HG03565 (cell line): ENCODE measurements at regions not wholly inside any gene's neighbourhood (a gene's known extent, or its start where the extent isn't known, plus 50 kb on each side); places are given as distances from the start of the nearest gene placed in this dataset.

Experiments
- ATAC-seq: cut with Tn5 transposase; IDR thresholded peaks from one replicate; pipeline ENCODE4 v1.9.1; 2021; ENCODE audit warnings: mild to moderate bottlenecking, moderate library complexity; ENCODE audit not compliant: unreplicated experiment

- ATAC-seq = no peak
Observed at GRCh38 chr1:58908561-58909560, 125.0 kb upstream of the JUN start.

- no peak for ATAC-seq
Observed at GRCh38 chr1:58909914-58910681, 126.3 kb upstream of the JUN start.

- no peak for ATAC-seq
Observed at GRCh38 chr1:58911841-58912499, 128.1 kb upstream of the JUN start.

GRCh38 chr1:58914925-58915324, 131.1 kb upstream of the JUN start:
- ATAC-seq = no peak

GRCh38 chr1:58917436-58917835, 133.6 kb upstream of the JUN start:
- ATAC-seq = no peak

GRCh38 chr1:58919226-58919958, 135.5 kb upstream of the JUN start:
- no peak for ATAC-seq

GRCh38 chr1:58919959-58920321, 136.1 kb upstream of the JUN start:
- no peak for ATAC-seq

- no peak for ATAC-seq
Observed at GRCh38 chr1:58921342-58921741, 137.5 kb upstream of the JUN start.

- ATAC-seq = no peak
Observed at GRCh38 chr1:58921751-58922150, 137.9 kb upstream of the JUN start.

GRCh38 chr1:58922302-58923089, 138.6 kb upstream of the JUN start:
- peak; percentile 93 for ATAC-seq

GRCh38 chr1:58923090-58923470, 139.2 kb upstream of the JUN start:
- no peak for ATAC-seq

GRCh38 chr1:58924016-58924565, 140.2 kb upstream of the JUN start:
- no peak for ATAC-seq

GRCh38 chr1:58924821-58925220, 141.0 kb upstream of the JUN start:
- no peak for ATAC-seq

GRCh38 chr1:58925247-58925646, 141.4 kb upstream of the JUN start:
- no peak for ATAC-seq

GRCh38 chr1:58926152-58926551, 142.3 kb upstream of the JUN start:
- ATAC-seq = no peak

GRCh38 chr1:58927041-58927721, 143.3 kb upstream of the JUN start:
- ATAC-seq = no peak

- ATAC-seq = no peak
Observed at GRCh38 chr1:58927722-58928085, 143.9 kb upstream of the JUN start.

- no peak for ATAC-seq
Observed at GRCh38 chr1:58928514-58928913, 144.7 kb upstream of the JUN start.

- no peak for ATAC-seq
Observed at GRCh38 chr1:58929671-58930325, 146.0 kb upstream of the JUN start.
